H1 (cell line): ENCODE measurements at regions not wholly inside any gene's neighbourhood (a gene's known extent, or its start where the extent isn't known, plus 50 kb on each side); places are given as distances from the start of the nearest gene placed in this dataset.

ENCODE experiments used
- CTCF ChIA-PET: fragments of 300-600 bp; sonication (Branson Sonifier 250); formaldehyde crosslinking; loops from one replicate; lab custom pipeline; 2021; ENCODE audit not compliant: partially characterized antibody; lab: Charles Lee
- POLR2A ChIA-PET: fragments of 300-600 bp; sonication (Branson Sonifier 250); formaldehyde crosslinking; loops from one replicate; lab custom pipeline; 2021; ENCODE audit warnings: inconsistent platforms; ENCODE audit not compliant: partially characterized antibody; lab: Charles Lee
- DNase-seq, 2 experiments: peaks; one replicate each; pipeline versions ENCODE4 v3.0.0 to v3.0.0-alpha.2; 2010 to 2022; ENCODE audit warnings: low spot score in 2 of 2, low read depth in 1 of 2, mixed read lengths in 1 of 2
- FAIRE-seq: peaks from 2 replicates; lab custom pipeline; 2011; peaks lifted over from hg19 to GRCh38; lab: Jason Lieb, UNC
- H2AFZ ChIP-seq: 2 replicates; pipeline ENCODE4 v1.8.1; 2012; ENCODE audit warnings: low read length, inconsistent platforms
- H2AK5ac ChIP-seq: 2 replicates; pipeline ENCODE4 v1.6.1; 2013; ENCODE audit warnings: low read depth, low read length
- H2BK120ac ChIP-seq: replicated peaks from 2 replicates; pipeline ENCODE3; 2013; ENCODE audit warnings: low read depth, low read length, inconsistent platforms
- H2BK12ac ChIP-seq: 2 replicates; pipeline ENCODE4 v1.6.1; 2013; ENCODE audit warnings: low read depth, low read length
- H2BK15ac ChIP-seq: 2 replicates; pipeline ENCODE4 v1.6.1; 2013; ENCODE audit warnings: low read length
- H2BK20ac ChIP-seq: 2 replicates; pipeline ENCODE4 v1.6.1; 2013; ENCODE audit warnings: low read length
- H2BK5ac ChIP-seq: 2 replicates; pipeline ENCODE4 v1.6.1; 2013; ENCODE audit warnings: low read depth, low read length
- H3K14ac ChIP-seq: 2 replicates; pipeline ENCODE4 v1.6.1; 2013; ENCODE audit warnings: inconsistent platforms; ENCODE audit not compliant: insufficient read length
- H3K18ac ChIP-seq: 2 replicates; pipeline ENCODE4 v1.6.1; 2013; ENCODE audit warnings: low read length; ENCODE audit errors: extremely low read depth
- H3K23ac ChIP-seq: 2 replicates; pipeline ENCODE4 v1.6.1; 2013; ENCODE audit warnings: inconsistent platforms; ENCODE audit not compliant: insufficient read length
- H3K23me2 ChIP-seq: 2 replicates; pipeline ENCODE4 v1.6.1; 2013; ENCODE audit warnings: low read depth, low read length
- H3K27ac ChIP-seq: 2 replicates; pipeline ENCODE4 v1.6.1; 2011; ENCODE audit warnings: low read depth, low read length, inconsistent platforms
- H3K27me3 ChIP-seq, 4 experiments: replicated peaks in 1 of 4; 1 replicate in 1 of 4; 2 replicates in 3 of 4; pipeline versions ENCODE4 v1.6.1 to v1.8.1; 2011 to 2013; ENCODE audit warnings: low read length in 3 of 4, mild to moderate bottlenecking in 3 of 4, inconsistent platforms in 2 of 4, mixed read lengths in 2 of 4, moderate library complexity in 1 of 4; ENCODE audit not compliant: control insufficient read depth in 3 of 4, insufficient read depth in 3 of 4; ENCODE audit errors: extremely low read depth in 1 of 4
- H3K36me3 ChIP-seq, 4 experiments: 2 replicates each; pipeline versions ENCODE4 v1.6.1 to v1.8.1; 2011 to 2013; ENCODE audit warnings: mild to moderate bottlenecking in 4 of 4, low read length in 3 of 4, moderate library complexity in 2 of 4, control low read depth in 1 of 4, inconsistent platforms in 1 of 4; ENCODE audit not compliant: insufficient read depth in 4 of 4, control insufficient read depth in 2 of 4
- H3K4ac ChIP-seq: replicated peaks from 2 replicates; pipeline ENCODE3; 2013; ENCODE audit warnings: low read length, low read depth, mixed read lengths, inconsistent platforms; ENCODE audit not compliant: insufficient read length
- H3K4me1 ChIP-seq, 4 experiments: replicated peaks in 1 of 4; 1 replicate in 1 of 4; 2 replicates in 3 of 4; pipeline versions ENCODE4 v1.6.1 to v1.8.1; 2011 to 2013; ENCODE audit warnings: low read length in 3 of 4, inconsistent platforms in 2 of 4, mixed read lengths in 1 of 4; ENCODE audit not compliant: insufficient read depth in 4 of 4, control insufficient read depth in 3 of 4
- H3K4me2 ChIP-seq, 2 experiments: 2 replicates each; pipeline versions ENCODE4 v1.6.1 to v1.8.1; 2011 to 2013; ENCODE audit warnings: low read depth in 2 of 2, low read length in 2 of 2, control low read depth in 1 of 2, inconsistent platforms in 1 of 2, mild to moderate bottlenecking in 1 of 2; ENCODE audit not compliant: insufficient read depth in 1 of 2
- H3K4me3 ChIP-seq, 4 experiments: fragments of 200-600, 300-600 bp in 1 of 4; sonication (generic), shearing (Covaris generic), sonication (Bioruptor Twin) in 1 of 4; 2 replicates each; pipeline versions ENCODE4 v1.5.1 to v1.8.1; 2011 to 2016; ENCODE audit warnings: low read length in 4 of 4, low read depth in 3 of 4, control low read depth in 2 of 4, inconsistent platforms in 2 of 4, mild to moderate bottlenecking in 2 of 4, mixed read lengths in 1 of 4, moderate library complexity in 1 of 4; ENCODE audit not compliant: insufficient read depth in 2 of 4; ENCODE audit errors: extremely low read depth in 1 of 4
- H3K56ac ChIP-seq: replicated peaks from 2 replicates; pipeline ENCODE3; 2013; ENCODE audit warnings: low read depth, mild to moderate bottlenecking, mixed read lengths, low read length, inconsistent platforms; ENCODE audit not compliant: insufficient read length
- H3K79me1 ChIP-seq: 2 replicates; pipeline ENCODE4 v1.6.1; 2013; ENCODE audit warnings: low read depth, low read length, control low read depth
- H3K79me2 ChIP-seq, 2 experiments: 2 replicates each; pipeline versions ENCODE4 v1.6.1 to v1.8.1; 2012 to 2013; ENCODE audit warnings: low read length in 2 of 2, mild to moderate bottlenecking in 2 of 2, inconsistent platforms in 1 of 2; ENCODE audit not compliant: insufficient read depth in 2 of 2, control insufficient read depth in 1 of 2
- H3K9ac ChIP-seq, 4 experiments: replicated peaks in 1 of 4; 1 replicate in 1 of 4; 2 replicates in 3 of 4; pipeline versions ENCODE4 v1.6.1 to v1.8.1; 2011 to 2013; ENCODE audit warnings: low read depth in 3 of 4, low read length in 3 of 4, control low read depth in 2 of 4, mild to moderate bottlenecking in 2 of 4, moderate library complexity in 2 of 4, inconsistent platforms in 1 of 4; ENCODE audit errors: extremely low read depth in 1 of 4
- H3K9me3 ChIP-seq, 2 experiments: 2 replicates each; pipeline versions ENCODE4 v1.6.1 to v1.8.1; 2012 to 2013; ENCODE audit warnings: mild to moderate bottlenecking in 2 of 2, moderate library complexity in 2 of 2, control low read depth in 1 of 2, inconsistent platforms in 1 of 2, low read depth in 1 of 2, low read length in 1 of 2, mixed read lengths in 1 of 2; ENCODE audit not compliant: insufficient read depth in 2 of 2
- H4K20me1 ChIP-seq, 2 experiments: replicated peaks in 1 of 2; 2 replicates each; pipeline versions ENCODE3 to v1.8.1; 2011 to 2013; ENCODE audit warnings: inconsistent platforms in 2 of 2, low read length in 2 of 2, mild to moderate bottlenecking in 1 of 2; ENCODE audit not compliant: insufficient read depth in 2 of 2, control insufficient read depth in 1 of 2
- H4K5ac ChIP-seq: 2 replicates; pipeline ENCODE4 v1.6.1; 2013; ENCODE audit warnings: low read length, low read depth, mixed read lengths, inconsistent platforms; ENCODE audit not compliant: insufficient read length
- H4K8ac ChIP-seq: 2 replicates; pipeline ENCODE4 v1.8.0; 2013; ENCODE audit warnings: mild to moderate bottlenecking, moderate library complexity, low read length, inconsistent platforms; ENCODE audit not compliant: insufficient read depth; ENCODE audit errors: extremely low read depth
- H4K91ac ChIP-seq: replicated peaks from 2 replicates; pipeline ENCODE3; 2013; ENCODE audit warnings: low read length, mixed read lengths, inconsistent platforms; ENCODE audit not compliant: insufficient read length
- CEBPB ChIP-seq: IDR thresholded peaks from 2 replicates; pipeline ENCODE4 v1.6.1; 2012; ENCODE audit warnings: low read depth, low read length
- CHD2 ChIP-seq: IDR thresholded peaks from 2 replicates; pipeline ENCODE4 v1.6.1; 2012; ENCODE audit warnings: low read length, improper control_type of control experiment
- EGR1 ChIP-seq: IDR thresholded peaks from 2 replicates; pipeline ENCODE4 v1.6.1; 2011; ENCODE audit warnings: low read depth, low read length, borderline replicate concordance
- KDM4A ChIP-seq: IDR thresholded peaks from one replicate; pipeline ENCODE4 v1.7.1; 2012; ENCODE audit warnings: low read depth, mild to moderate bottlenecking, moderate library complexity, low read length, inconsistent platforms; ENCODE audit not compliant: severe bottlenecking
- MAFK ChIP-seq: IDR thresholded peaks from 2 replicates; pipeline ENCODE4 v1.6.1; 2012; ENCODE audit warnings: low read depth, mild to moderate bottlenecking, improper control_type of control experiment, low read length
- POU5F1 ChIP-seq: IDR thresholded peaks from 2 replicates; pipeline ENCODE4 v1.6.1; 2011; ENCODE audit warnings: low read depth, mild to moderate bottlenecking, low read length, moderate library complexity
- RFX5 ChIP-seq: IDR thresholded peaks from 2 replicates; pipeline ENCODE4 v1.6.1; 2011; ENCODE audit warnings: low read depth, low read length, improper control_type of control experiment, borderline replicate concordance
- SIRT6 ChIP-seq: IDR thresholded peaks from one replicate; pipeline ENCODE4 v1.7.1; 2012; ENCODE audit warnings: low read length, inconsistent platforms
- TAF7 ChIP-seq: optimal IDR thresholded peaks from 2 replicates; pipeline ENCODE3; 2011; ENCODE audit warnings: low read depth, mild to moderate bottlenecking, inconsistent platforms, low read length, moderate library complexity, borderline replicate concordance
- TBP ChIP-seq: IDR thresholded peaks from 2 replicates; pipeline ENCODE4 v1.6.1; 2011; ENCODE audit warnings: low read depth, low read length, improper control_type of control experiment
- TEAD4 ChIP-seq: IDR thresholded peaks from 2 replicates; pipeline ENCODE4 v1.6.1; 2012; ENCODE audit warnings: low read depth, low read length, inconsistent platforms, mixed read lengths
- ZNF274 ChIP-seq: IDR thresholded peaks from 2 replicates; pipeline ENCODE4 v1.7.0; 2012; ENCODE audit warnings: low read length, borderline replicate concordance; ENCODE audit errors: extremely low read depth
- WGBS, 2 experiments: shearing (Covaris generic) in 1 of 2; methylation state at CpG; one replicate each; pipeline versions ENCODE4 v1.1.6 to v1.1.7; 2013 to 2015; ENCODE audit warnings: low lambda C conversion rate in 2 of 2, mixed read lengths in 2 of 2, inconsistent platforms in 1 of 2, low coverage in 1 of 2, missing lambda C conversion rate in 1 of 2; ENCODE audit not compliant: insufficient replicate concordance in 2 of 2, insufficient coverage in 1 of 2, insufficient read length in 1 of 2; ENCODE audit errors: extremely low coverage in 1 of 2, missing lambda C conversion rate in 1 of 2; 5-methylcytosine and 5-hydroxymethylcytosine counted together
- TF ChIP-seq, protein P1 (sequence below): IDR thresholded peaks from 2 replicates; pipeline ENCODE4 v1.6.1; 2012; ENCODE audit warnings: inconsistent platforms
- TF ChIP-seq, protein P2 (sequence below): IDR thresholded peaks from 2 replicates; pipeline ENCODE4 v1.6.1; 2011; ENCODE audit warnings: low read length, improper control_type of control experiment

DNA sequence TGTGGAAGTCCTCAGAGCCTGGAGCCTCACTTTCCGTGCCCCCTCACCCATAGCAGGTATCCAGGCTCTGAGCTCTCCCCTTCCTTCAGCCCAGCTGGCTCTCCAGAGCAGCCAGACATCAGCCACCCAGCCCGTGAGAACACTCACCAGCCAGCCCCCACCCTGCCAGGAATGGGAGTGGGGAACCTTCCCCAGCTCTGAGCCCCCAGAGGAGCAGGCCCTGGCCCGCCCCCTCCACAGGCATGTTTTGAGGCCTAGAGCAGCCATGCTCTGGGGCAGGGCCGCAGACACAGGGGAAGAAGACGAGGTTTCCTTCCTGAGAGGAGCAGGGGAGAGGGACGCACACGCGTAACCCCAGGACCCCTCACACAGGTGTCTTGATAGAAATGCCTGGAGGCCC is 70.0 kb upstream of the COL13A1 start:
- Histone ChIP-seq H2BK120ac (no peak overlapping the region), H3K23ac (no peak overlapping the region), H2BK5ac (no peak overlapping the region), H3K23me2 (no peaks in the 10 kb centered on the region), H3K27ac (no peak overlapping the region), H3K4me1 (peaks cover 0 to 10% (median 5%) of the 10 kb centered on the region in 4 experiments; a peak in 4 of 7 replicates), H3K14ac (no peak overlapping the region), H2BK20ac (no peak overlapping the region), H3K79me1 (no peaks in the 10 kb centered on the region), H2BK15ac (no peak overlapping the region), H4K20me1 (peaks cover 0 to 2% of the 10 kb centered on the region in 2 experiments), H2AFZ (no peak overlapping the region), H3K79me2 (no peaks in the 10 kb centered on the region), H4K5ac (no peak overlapping the region), H2AK5ac (peak overlapping the region; percentile 71; the same call in 1 of the 2 replicates), H3K9me3 (0 out of 4 replicates have a peak, but pooled peaks cover 0 to 2% of the 10 kb centered on the region in 2 experiments), H3K9ac (no peak overlapping the region), H3K18ac (peak overlapping the region; percentile 19; the same call in 1 of the 2 replicates), H3K36me3 (no peaks in the 10 kb centered on the region), H3K4me2 (no peak overlapping the region), H3K27me3 (no peaks in the 10 kb centered on the region), H4K8ac (no peak overlapping the region), H3K56ac (no peak overlapping the region), H4K91ac (no peak overlapping the region), H3K4me3 (no peak overlapping the region), H3K4ac (no peak overlapping the region), H2BK12ac (no peak overlapping the region)
- WGBS, 2 experiments, result 85% methylated on average over 5 of the region's 8 CpGs; no CpG with 5 or more reads in 1 of the 2 experiments
- ChIA-PET CTCF (interaction anchor here (0.6 to 35.5 kb wide), 9 partner anchors 8 to 218 kb away, joined by 3 to 992 read pairs (median 6); no protein-coding TSS in a partner anchor), POLR2A (no interaction called here)
- FAIRE-seq (no peak), DNase-seq (no peak)
- TF ChIP-seq CEBPB, result no peak
- no peak for TF ChIP-seq KDM4A
- TF ChIP-seq, protein P1, sequence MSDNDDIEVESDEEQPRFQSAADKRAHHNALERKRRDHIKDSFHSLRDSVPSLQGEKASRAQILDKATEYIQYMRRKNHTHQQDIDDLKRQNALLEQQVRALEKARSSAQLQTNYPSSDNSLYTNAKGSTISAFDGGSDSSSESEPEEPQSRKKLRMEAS, result no peak
- no peak for TF ChIP-seq ZNF274
- no peak for TF ChIP-seq MAFK
- TF ChIP-seq TBP, result no peak
- no peak for TF ChIP-seq TEAD4
- TF ChIP-seq TAF7, result no peak
- TF ChIP-seq SIRT6, result no peak
- no peak for TF ChIP-seq CHD2
- no peak for TF ChIP-seq EGR1
- TF ChIP-seq RFX5, result no peak
- no peak for TF ChIP-seq POU5F1
- TF ChIP-seq, protein P2, sequence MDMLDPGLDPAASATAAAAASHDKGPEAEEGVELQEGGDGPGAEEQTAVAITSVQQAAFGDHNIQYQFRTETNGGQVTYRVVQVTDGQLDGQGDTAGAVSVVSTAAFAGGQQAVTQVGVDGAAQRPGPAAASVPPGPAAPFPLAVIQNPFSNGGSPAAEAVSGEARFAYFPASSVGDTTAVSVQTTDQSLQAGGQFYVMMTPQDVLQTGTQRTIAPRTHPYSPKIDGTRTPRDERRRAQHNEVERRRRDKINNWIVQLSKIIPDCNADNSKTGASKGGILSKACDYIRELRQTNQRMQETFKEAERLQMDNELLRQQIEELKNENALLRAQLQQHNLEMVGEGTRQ, result no peak
